ENCODE measurements at regions not wholly inside any gene's neighbourhood (a gene's known extent, or its start where the extent isn't known, plus 50 kb on each side); places are given as distances from the start of the nearest gene placed in this dataset.
"Not testable (repeated sequence)": the region's sequence is repeated elsewhere in the genome, so short reads cannot be mapped to it uniquely, and the experiment has no call there.

DNA sequence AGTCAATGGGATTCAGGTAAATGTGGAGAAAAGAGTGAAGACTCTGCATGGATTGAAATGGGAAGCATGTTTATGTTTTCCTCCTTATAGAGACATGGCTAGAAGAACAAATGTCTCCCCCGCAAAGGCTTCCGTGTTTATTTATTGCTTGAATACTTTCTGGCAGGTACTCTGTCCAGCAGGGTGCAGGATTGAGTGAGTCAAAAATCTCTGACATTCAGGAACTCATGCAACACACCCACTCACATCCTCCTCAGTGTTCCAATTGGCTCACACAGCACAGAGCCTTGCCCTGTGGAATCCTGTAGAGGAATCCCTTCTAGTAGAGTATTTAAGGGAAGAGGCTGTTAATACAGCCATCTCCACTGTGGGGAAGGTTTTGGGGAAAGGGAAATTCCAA is 290.3 kb upstream of the VWC2 start:
- DNase-seq: no peak

DNA sequence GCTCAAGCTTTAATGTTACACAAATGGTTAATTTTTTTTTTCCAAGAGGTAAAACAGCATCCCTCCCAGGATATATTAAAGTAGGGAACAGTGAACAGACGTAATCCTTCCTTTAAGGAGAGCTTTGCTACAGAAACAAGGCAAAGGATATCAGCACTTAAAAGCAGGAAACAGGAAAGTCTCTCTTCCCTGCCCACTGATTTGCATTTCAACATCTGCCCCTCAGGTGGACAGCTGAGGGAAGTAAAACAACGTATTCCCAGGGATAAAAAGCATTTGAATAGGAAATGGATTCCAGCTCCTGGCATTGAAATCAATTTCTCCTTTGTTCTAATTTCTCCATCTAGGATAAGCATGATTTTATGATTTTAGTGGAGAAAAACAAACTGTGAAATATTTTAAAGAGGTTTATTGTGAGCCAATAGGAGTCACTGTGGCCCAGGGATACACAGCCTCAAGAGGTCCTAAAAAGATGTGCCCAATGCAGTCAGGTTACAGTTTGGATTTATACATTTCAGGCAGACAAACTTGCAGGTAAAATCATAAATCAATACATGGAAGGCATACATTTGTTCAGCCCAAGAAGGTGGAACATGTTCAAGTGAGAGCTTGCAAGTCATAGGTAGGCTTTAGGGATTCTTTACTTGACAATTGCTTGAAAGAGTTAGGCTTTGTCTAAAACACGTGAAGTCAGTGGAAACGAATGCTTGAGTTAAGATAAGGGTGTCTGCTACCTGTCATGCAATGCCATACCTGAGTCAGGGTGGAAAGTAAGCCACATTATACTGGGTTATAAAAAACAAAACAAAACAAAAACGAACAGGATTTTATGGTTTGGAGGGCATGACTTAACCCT is 286.2 kb upstream of the VWC2 start:
- no peak for DNase-seq

DNA sequence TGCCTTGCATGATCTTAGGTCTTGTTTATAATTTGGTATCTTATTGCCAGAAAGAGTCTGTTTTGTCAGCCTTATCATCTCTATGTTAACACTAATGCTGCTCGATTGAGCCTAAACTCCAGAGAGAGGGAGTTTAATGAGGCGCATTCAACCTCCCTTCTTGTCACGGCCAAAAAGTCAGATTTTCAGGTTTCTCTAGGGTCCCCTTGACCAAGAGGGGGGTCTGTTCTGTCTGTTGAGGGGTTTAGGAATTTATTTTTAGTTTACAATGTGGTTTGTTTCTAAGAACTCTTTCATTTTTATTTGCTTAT is 285.7 kb upstream of the VWC2 start:
- no peak for DNase-seq

DNA sequence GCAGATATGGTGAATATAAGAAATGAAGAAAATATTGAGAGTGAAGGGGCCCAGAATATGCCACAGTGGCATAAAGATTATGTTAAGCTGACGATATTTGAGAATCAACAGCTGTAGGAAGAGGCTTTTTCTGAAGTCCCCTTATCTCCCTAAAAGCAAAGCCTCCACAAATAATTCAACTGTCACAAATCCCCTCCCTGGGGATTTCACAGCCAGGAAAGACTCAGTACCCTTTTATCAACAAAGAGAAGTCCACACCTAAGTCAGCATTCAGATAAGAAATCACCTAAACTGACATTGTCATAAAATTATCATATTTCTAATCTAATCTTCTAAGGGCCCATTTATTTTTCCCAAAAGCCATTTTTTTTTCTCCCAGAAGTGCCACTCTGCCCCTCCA is 284.9 kb upstream of the VWC2 start:
- DNase-seq: no peak

DNA sequence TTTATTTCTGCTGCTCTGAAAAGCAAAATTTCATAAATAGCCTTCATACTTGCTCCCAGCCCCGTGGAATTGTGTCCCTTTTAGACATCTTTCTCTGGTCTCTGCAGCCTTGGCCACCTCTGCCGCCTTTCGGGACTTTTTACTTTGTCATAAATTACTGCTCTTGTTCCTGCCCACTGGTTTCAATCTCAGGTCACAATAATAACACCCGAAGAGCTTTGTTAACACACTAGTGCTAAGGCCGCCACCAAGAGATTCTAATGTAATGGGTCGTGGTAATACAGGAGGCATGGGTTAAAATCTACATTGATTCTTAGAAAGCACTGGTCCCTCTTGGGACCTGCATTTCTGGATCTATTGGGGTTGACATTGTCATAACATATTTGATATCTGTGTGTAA is 276.0 kb upstream of the VWC2 start:
- no peak for DNase-seq

DNA sequence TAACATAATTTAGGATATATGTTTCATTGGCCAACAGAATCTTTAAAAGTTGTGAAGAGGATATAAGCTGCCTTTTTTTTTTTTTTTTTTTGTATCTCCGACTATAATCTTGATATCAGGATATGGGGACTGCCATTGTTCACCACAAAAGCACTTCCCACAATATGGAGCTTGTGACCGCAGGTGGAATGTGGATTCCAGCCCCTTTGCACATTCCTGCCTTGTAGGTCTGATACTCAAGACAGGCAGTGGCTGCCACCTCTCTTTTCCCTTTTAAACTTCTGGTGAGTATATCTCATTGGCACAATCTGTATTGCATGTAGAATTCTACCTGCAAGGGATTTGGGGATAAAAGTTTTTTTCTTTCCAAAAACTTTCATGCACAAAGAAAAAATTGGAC is 272.7 kb upstream of the VWC2 start:
- no peak for DNase-seq

DNA sequence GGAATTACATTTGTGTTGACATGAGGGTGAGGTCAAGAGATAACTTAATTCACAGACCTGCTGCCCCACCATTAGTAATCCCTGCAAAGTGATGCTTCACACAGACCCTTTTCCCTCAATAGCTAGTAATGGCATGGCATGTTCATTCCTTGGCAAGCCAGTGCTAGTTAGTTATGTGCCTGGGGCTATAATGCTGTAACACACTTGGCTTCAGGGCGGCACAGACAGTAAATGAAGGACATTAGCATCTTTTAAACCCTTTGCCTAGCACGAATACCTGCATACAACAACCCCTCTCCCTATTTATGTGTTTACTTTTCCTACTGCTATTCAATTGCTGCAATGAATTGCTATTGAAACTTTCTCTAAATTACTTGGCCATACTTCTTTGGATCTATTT is 266.2 kb upstream of the VWC2 start:
- DNase-seq: not testable (repeated sequence)

DNA sequence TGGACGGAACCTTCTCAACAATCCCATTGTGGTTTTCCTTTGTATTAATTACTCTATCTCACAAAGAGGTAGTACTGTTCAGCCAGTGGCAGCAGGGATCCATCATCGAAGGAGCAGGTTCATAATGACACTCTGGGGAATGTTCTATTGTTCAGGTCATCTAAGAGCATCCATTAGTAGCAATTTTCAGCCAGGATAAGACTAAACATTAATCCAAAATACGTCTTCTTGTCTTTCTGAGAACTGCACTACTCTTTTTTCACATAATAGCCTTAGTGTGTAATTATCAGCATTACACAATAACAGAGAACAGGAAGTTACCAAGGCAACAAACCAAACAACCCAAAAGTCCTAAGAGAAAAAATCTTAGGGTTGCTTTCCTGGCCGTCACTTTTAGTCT is 259.5 kb upstream of the VWC2 start:
- no peak for DNase-seq

DNA sequence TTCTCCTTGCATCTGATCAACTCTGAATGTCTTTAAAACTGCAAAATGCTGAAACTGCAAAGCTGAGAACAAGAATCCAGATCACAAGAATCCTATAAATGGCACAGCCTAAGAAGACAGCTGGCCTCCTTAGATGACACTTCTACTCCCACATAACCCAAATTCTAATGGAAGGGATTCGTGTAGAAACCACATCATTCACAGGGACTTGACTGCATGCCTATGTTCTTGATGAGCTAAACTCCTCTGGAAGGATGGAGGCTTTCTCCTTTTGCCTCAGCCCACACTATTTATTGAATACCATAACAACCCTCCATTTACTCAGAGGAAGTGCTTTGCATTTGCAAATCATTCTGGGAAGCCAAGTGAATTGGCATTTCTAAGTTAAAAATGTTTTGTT is 252.5 kb upstream of the VWC2 start:
- DNase-seq: no peak

DNA sequence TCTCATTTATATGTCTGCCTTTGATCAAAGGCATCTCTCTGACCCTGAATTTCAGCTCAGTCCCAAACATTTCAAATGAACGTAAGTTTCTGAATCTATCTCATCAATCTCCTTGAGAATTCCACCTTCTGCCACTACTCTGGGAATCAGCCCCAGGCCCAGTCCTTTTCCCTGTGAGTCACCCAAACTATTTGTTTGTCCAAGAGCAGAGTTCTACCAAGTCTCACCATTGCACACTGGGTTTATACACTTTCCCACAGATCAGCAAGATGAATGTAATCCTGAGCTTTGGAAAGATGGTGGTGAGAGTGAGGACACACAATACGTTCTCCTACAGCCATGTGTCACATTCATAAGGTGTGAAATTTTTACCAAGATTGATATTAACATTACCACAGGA is 251.3 kb upstream of the VWC2 start:
- no peak for DNase-seq

DNA sequence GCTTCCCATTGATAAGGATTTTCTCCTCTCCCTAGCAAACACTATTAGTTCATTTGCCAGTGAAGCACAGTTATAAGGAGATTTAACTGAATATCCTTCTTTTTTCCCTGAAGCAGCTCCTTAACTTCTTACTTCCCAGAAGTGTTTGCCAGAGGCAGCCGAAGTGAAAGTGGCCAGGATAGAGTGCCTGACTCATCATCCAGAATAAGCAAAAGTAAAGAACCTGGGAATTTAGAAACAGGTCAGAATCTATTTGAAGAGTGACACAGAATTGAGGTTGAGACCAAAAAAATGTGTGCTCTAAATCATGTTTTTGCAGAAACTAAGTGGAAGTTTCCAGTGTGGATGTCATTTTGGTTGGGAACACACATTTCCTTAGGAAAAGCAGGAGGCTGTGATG is 249.6 kb upstream of the VWC2 start:
- DNase-seq: no peak

DNA sequence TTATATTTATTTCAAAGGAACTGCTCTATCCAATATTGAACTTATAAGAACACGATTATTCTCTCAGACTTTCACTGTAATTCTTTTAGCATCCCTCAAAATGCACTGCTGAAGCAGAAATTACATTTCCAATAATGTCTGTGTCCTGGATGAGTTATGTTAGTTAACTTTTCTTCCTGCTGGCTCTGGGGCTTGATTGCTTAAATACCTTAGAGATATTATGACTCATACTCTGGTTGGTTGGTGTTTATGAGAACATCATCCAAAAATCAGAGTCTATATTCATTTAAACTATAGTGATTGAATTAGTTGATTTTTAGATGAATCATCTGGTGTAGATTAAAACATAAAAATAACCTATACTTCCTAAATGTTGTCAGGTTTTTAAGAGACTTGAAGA is 246.3 kb upstream of the VWC2 start:
- no peak for DNase-seq

DNA sequence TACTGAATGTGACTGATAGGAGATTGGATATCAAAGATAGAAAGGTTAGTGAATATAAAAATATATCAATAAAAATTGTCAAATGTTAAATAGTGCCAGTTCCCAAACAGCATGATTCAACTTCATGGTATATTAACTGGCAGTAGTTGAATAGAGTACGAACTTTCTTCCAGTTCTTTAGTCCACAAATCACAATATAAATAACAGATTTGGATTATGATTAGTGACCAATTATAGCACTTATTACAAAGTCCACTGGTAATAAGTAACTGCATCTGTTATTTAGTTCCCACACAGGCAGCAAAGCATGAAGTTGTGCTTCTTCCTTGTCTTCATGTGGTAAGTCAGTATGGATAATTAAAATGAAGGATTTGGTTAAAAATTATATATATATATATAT is 243.0 kb upstream of the VWC2 start:
- no peak for DNase-seq

DNA sequence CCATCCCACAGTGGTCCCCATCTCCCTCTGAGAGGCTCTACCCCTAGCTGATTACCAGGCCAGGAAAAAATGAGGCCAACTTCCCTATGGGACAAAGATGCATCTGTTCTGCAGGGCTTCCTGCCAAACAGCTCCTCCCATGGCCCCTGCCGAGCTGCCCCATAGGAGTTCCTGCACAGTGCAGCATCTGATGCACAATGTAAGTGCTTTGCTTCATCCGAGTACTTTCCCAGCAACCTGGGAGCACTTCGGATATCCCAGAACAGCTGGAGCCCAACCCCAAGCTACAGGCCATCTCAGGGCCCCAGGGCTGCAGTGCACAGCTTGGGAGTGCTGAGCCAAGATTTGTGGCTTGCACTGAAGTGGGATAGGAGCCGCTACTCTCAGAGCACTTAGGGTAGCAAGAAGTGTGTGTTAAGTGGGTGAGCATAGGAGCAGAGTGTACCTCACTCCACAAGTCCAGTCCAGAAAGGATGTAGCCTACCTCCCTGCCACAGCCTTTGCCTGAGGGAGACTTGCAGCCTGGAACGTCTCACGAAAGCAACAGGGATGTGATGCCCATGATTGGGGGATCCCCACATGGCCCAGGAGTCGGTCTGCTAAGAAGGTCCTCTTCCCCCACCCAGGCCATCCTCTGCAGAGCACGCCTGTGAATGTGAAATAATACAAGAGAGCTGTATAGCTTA is 209.6 kb upstream of the VWC2 start:
- DNase-seq: no peak

DNA sequence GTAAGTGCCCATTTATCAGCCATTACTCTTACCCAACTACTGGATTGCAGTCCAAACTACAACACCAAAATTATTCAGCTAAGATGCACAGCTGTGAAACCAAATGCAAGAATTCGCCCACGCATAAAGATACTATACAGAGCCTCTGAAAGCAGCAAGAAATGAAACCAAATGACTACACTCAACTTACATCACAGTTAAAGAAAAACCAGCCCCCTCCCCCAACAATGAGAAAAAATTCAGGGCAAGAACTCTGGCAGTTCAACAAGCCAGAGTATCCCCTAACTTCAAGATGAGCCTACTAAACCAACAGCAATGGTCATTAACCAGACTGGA is 209.1 kb upstream of the VWC2 start:
- no peak for DNase-seq

DNA sequence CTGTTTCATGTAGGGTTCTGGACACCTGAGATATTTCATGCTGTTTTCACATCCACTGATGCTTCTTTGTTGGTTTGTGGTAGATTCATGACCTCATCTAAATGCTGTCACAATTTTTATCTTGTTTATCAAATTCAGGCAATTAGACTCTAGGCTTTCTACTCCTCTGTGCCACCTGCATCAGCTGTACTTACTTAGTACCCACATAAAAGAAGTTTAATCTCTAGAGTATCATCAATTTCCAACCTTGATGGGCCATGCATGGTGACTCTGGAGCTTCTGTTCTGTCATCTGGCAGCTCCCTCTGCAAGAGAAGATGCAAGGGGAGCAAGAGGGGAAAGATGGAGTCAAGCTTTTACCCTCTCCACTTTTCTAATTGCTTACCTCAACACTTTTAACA is 195.9 kb upstream of the VWC2 start:
- DNase-seq: no peak

DNA sequence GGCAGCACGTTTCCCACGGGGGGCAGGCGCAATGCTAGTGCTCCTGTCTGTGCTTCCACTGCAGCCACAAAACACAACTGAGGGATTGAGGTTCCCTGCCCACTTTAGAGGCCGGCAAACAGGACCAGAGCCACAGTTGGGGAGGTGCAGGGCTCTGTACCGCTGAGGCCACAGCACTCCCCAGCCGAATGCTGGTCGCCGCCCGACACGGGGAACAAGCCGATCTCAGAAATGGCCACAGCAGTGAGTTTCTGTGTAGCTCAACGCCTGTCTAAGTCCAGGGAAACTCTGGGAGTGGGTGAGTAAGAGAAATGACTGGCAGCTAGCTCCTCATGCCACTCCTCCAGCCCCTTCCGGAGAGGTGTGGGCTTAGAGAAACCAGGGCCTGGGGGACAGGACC is 194.0 kb upstream of the VWC2 start:
- DNase-seq: no peak

DNA sequence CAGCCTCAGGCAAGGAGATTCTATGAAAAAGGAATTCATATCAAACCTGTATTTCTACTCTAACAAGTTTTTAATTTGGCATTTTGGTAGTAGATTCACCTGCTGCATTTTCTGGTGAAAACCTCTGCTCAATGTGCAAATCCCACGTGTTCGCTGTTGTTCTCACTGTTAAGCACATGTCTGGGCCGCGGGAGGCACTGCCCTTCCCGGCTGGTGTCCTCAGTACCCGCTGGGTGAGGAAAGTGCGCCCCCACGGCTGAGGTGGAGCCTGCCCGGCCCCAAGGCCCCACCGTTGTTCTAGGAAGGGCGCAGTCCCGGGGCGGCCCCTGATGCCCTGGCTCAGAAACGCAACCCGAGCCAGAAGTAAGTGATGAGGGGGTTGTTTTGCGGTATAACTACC is 193.4 kb upstream of the VWC2 start:
- DNase-seq: no peak

DNA sequence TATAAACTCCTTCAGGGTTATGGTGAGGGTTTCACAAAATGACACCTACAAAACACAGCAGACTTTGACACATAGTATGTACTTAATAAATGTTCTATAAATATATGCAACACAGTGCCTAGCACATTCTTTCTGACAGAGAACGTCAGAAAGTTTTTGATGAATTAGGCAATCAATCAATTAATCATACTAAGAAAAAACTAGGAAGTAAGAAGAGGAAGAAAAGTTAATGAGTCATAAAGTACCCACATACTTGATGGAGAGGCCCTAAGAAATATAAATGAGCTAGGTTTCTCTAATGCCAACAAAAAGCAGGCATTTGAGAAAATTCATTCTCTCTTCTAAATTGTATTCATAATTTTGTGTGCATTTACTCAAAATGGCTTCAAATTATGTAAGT is 192.7 kb upstream of the VWC2 start:
- no peak for DNase-seq

DNA sequence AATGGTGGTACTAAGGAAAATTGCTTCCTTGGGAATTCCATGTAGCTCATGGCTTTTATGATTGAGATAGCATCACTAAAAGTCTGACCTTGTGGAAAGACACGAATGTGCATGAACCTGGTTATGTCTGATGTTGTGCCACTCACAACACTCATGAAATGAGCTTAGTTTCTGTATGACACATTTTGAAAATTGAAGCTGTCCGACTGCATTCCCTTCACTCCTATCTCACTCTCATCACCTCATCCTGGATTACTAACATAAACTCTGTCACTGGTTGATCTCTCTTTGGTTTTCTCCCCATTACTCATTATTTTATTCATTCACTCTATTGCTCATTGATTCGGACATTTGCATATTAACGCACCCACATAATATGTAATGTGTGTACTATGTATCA is 190.0 kb upstream of the VWC2 start:
- no peak for DNase-seq

DNA sequence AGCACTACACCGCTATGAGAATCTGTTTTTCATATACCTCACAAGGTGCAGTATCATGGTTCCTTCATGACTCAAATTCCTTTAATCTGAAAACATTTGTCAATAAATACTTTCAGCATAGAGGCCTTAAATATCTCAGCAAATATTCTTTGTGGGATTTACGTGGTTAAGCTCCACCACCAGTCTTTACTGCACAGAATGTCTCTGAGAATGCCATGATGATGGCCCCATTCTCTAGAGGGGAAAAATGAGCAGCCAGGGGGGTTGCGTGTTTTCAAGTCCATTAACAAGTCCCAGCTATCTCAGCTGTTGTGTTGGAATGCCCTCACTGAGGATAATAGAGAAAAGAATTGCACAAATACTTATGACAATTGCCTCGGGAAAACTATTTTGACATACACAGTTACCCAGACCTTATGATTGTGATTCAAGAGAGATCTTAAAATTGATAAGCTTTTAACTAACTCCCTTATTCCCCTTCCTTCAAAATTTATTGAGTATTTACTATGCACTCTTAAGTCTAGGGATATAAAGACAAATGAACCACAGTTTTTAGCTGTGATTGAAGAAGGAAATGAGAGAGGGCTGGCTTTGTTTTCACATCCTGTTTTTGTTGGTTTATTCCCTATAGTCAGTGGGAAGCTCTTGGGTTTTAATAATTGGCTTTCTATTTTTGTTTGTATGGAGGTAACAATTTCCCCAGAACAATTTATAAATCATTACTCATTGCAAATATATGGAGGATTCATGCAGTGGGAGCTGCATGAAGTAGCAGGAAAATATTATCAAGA is 176.5 kb upstream of the VWC2 start:
- DNase-seq: no peak

DNA sequence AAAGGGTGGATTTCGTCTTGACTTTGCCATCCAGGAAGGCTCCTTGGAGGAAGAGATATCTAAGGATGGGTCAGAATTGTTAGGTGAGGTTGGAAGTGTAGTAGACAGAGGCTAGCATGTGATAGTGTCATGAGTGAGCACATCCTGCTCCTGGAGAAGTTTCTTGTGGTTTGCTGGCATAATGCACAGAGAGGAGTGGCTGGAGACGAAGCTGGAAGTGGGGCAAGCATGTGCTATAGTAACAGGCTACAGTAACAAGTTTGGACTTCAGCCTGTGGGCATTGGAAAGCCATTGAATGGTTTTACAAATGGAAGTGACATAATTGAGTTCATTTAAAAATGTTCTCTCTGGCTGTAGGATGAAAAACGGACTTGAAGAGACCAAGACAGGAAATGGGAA is 175.6 kb upstream of the VWC2 start:
- no peak for DNase-seq

DNA sequence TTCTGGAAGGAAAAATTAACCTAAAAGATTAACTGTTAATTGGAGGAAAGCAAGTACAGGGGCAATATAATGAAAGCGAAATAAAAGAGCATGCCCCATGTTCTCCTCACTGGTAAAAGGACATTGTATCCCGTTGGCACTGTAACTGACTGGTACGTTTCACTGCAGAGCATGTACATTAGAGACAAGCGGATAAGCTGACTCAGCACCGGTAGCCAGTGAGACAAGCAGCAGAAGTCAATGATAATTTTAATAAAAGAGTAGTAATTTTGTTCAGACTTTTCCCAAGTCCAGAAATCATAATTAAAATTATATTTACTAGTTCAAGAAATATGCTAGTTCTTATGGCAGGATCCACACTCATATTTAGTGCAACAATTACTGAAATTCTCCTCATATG is 161.5 kb upstream of the VWC2 start:
- DNase-seq: no peak

DNA sequence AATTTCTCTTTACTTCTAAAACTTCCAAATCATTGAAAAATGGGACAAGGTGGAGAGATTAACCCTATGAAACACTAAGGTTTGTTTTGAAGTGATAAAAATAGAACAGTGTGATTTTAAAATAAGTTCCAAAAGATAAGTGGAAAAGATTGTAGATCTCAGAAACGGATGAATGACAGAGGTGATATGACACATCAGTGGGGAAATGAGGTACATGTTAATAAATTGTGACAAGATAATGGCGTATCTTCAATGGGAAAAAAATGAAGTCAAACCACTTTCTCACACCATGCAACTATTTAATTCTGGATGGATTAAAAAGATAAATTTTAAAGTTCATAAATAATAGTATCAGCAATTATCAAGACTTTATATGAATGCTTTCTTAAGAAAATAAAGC is 159.7 kb upstream of the VWC2 start:
- no peak for DNase-seq
